Stimulated activated naive CD8-positive, alpha-beta T cell treated with anti-CD3 and anti-CD28 coated beads, Interleukin-15, Interleukin-2, amounts not matched to agents 100 ng/mL and 50 ng/mL, for 24 hours (primary cell): ENCODE measurements at regions not wholly inside any gene's neighbourhood (a gene's known extent, or its start where the extent isn't known, plus 50 kb on each side); places are given as distances from the start of the nearest gene placed in this dataset.
"Not testable (repeated sequence)": the region's sequence is repeated elsewhere in the genome, so short reads cannot be mapped to it uniquely, and the experiment has no call there.

ENCODE experiments used
- H3K27ac Mint-ChIP-seq: one replicate; pipeline ENCODE4 v1.8.0; 2021; ENCODE audit warnings: mild to moderate bottlenecking, mixed read lengths
- H3K27me3 Mint-ChIP-seq: one replicate; pipeline ENCODE4 v1.8.0; 2021; ENCODE audit warnings: mixed read lengths
- H3K36me3 Mint-ChIP-seq: one replicate; pipeline ENCODE4 v1.8.0; 2021; ENCODE audit warnings: low read depth, mixed read lengths
- H3K4me1 Mint-ChIP-seq: one replicate; pipeline ENCODE4 v1.8.0; 2021; ENCODE audit warnings: low read depth, mixed read lengths
- H3K4me3 Mint-ChIP-seq: one replicate; pipeline ENCODE4 v1.8.0; 2021; ENCODE audit warnings: mild to moderate bottlenecking, mixed read lengths
- H3K9me3 Mint-ChIP-seq: one replicate; pipeline ENCODE4 v1.8.0; 2021; ENCODE audit warnings: mixed read lengths

- H3K4me3 Mint-ChIP-seq, H3K36me3 Mint-ChIP-seq, H3K27me3 Mint-ChIP-seq, H3K9me3 Mint-ChIP-seq, H3K4me1 Mint-ChIP-seq, H3K27ac Mint-ChIP-seq: not testable (repeated sequence)
These were observed 59.3 kb upstream of the KRAS start for GRCh38 chr12:25310071-25310470.

DNA sequence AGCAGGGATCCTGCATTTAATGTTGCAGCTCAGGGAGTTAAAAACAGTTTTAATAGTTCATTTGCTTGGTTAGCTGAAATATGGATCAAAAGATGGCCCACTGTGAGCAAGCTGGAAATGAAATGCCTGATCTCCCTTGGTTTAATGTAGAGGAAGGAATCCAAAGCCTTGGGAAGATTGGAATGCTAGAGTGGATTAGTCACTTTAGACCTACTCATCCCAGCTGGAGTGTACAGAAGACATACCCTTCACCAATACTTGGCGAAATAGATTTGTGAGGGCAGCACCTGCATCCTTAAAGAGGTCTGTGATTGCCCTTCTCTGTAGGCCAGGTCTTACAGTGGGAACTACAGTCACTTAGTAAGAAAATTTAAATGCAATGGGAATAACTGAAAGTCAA, 58.0 kb upstream of the KRAS start:
- H3K4me3 Mint-ChIP-seq: no peak overlapping the region
- H3K9me3 Mint-ChIP-seq: no peaks in the 10 kb centered on the region
- no peak overlapping the region for H3K27ac Mint-ChIP-seq
- peaks cover 4% of the 10 kb centered on the region for H3K4me1 Mint-ChIP-seq
- H3K36me3 Mint-ChIP-seq: no peaks in the 10 kb centered on the region
- no peaks in the 10 kb centered on the region for H3K27me3 Mint-ChIP-seq

DNA sequence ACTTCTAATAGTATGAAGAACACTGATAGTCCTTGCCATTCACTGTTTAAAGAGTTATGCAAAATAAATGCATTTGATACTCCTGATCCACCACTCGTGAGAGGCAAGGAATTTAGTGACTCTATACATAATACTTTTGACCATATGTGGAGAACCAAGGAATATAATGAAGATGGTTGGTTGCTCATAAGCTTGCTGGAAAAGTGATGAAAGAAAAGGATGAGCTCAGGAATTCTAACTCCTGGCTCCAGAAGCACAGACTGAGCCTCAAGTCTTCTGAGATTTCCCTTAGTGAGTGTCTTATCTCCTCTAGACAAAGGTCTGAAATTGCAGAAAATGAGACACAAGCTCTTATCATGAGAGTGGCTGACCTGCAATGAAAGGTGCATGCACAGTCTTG, 57.1 kb upstream of the KRAS start:
- Mint-ChIP-seq H3K27ac (no peak overlapping the region), H3K4me1 (peaks cover 4% of the 10 kb centered on the region), H3K27me3 (no peaks in the 10 kb centered on the region), H3K36me3 (no peaks in the 10 kb centered on the region), H3K4me3 (no peak overlapping the region), H3K9me3 (no peaks in the 10 kb centered on the region)

DNA sequence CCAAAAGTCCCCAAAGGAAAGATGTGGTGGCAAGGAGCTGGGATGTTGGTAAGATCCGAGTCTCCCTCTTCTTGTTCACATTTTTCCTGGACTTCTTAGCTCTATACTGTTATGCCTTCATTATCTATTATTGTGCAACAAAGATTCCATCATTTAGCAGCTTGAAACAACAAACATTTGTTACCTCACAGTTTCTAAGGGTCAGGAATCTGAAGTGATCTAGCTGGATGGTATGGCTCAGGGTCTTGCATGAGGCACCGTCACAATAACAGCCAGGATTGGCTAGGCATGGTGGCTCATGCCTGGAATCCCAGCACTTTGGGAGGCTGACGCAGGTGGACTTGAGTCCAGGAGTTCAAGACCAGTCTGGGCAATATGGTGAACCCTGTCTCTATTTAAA, 51.1 kb upstream of the KRAS start:
- H3K4me1 Mint-ChIP-seq: no peaks in the 10 kb centered on the region
- no peaks in the 10 kb centered on the region for H3K9me3 Mint-ChIP-seq
- H3K4me3 Mint-ChIP-seq: no peak overlapping the region
- H3K27ac Mint-ChIP-seq: no peak overlapping the region
- no peaks in the 10 kb centered on the region for H3K36me3 Mint-ChIP-seq
- no peaks in the 10 kb centered on the region for H3K27me3 Mint-ChIP-seq
